ENCODE measurements at regions not wholly inside any gene's neighbourhood (a gene's known extent, or its start where the extent isn't known, plus 50 kb on each side); places are given as distances from the start of the nearest gene placed in this dataset.
A peak's percentile ranks its signal among the peaks of the same experiment; 100 is the strongest.

DNA sequence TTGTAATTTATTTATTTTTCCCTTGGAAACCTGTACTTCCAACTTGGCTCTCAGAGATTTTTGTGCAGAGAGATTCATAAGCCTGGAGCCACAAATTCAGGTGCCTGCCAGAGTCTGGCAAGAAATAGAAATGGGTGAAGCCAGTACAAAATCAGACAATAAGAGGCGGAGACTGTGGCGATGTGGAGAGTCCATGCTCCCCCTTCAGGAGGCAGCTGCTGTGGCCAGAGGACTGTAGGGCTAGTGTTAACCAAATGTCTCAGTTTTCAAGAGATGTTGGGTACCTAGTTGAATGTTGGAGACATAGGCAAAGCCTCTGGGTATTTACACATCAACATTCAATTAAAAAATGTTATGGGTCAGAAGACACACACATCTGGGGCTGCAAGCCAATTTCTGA is 208.6 kb downstream of the PSAT1 start:
- no peak for DNase-seq

DNA sequence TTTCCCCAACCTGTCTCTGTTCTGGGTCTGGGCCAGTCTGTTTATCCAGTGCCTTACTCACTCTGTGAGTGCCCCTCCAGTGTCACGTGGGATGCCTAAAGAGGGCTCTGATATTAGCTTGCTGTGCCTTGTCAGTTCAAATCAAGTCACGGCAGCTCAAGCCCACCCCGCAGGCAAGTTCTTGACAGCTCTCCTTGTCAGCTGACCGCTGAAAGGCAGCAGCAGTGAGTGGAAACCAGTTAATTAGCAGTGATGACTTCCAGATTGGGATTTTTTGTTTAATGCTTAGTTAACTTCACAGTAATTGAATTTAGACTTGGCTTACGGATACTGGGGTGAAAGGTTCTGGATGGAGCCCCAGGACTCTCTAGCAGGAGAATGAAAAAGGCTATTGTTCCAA is 210.1 kb downstream of the PSAT1 start:
- DNase-seq = peak; percentile 57

DNA sequence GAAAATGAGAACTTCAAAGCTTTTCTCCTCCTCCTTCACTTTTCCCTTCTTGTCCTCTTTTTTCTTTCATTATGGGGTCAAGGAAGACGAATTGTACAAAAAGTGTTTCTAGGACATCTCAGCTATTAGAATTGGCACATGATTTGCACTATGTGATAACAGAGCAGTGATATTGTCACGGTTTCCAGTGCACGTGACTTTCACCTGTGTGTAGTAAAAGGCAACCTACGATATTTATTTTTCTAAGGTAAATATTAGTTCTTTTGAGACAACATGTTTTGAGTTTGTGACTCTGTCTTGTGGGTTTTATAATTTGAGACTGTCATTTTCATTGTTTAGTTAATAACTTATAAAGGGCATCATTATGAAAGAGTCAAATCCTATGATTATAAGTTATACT is 213.1 kb downstream of the PSAT1 start:
- no peak for DNase-seq

DNA sequence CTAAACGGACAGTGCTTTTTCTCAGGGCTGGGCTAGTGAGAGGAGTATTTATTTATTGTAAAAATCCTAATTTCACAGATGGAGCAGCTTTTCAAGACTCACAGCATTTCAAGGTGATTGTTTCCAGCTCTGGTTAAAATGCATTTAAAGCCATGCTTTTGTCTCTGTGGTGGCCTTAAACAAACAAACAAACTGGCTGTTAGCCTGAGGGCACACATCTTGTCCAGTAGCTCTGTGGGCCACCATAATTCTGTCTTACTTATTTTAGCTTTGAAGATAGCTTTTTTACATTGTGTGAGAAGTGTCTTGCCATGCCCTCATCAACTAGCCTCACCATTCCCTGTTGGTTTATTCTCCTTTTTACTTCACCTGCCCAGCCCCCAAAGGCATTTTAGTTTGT is 218.2 kb downstream of the PSAT1 start:
- no peak for DNase-seq

DNA sequence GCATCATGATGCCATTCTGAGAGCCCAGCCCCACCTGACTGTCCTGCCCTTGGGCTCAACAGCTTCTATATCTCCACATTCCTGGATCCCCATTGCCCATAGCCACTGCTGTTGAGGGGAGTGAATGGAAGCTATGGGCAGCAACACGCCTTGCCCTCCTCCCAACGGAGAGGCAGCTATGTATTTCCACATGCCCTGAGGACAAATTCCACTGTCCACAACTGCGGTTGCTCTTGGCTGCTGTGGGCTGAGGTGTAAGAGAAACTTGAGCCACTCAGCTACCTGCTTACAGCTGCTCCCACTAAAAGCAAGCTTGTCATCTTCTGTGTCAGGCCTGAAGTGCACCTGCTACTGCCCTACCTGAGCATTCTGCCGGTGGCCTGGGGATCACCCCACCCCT is 222.9 kb downstream of the PSAT1 start:
- no peak for DNase-seq

DNA sequence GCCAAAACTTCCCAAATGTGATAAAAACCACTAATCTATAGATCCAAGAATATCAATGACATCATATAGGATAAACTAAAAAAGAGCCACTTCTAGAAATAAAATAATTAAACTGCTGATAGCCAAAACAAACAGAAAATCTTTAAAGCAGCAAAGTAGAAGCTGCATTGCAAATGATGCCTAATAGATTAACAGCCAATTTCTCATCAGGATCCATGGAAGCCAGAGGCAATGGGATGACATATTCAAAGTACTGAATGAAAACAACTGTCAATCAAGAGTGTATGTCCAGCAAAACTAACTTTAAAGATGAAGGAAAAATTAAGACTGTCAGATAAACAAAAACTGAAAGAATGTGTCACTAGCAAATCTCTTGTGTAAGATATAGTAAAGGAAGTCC is 224.8 kb downstream of the PSAT1 start:
- DNase-seq = no peak

DNA sequence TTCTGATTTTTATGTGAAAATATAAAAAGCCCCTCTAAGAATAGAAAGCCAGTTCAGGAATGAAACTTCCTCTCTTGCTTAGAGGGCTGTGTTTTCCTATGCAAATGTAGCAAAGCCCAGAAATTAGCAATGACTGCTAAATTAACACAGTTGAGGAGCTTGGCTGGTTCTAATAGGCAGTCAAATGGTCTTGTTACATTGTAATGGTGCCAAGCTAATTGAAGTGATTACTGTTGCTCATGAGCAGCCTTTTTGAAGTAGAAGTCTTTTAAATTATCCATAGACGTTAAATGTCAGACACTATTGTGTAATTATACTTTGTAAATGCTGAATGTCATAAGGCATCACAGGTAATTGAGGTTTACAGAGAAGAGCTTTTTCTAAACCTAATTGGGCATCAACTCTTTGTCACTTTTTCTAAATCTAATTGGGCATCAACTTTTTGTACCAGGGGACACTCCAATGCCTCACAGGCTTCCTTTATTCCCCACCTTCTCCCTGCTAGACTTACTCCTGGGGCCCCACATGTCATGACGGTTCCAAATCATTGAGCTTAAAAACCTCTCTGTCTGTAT is 229.1 kb downstream of the PSAT1 start:
- DNase-seq = no peak

DNA sequence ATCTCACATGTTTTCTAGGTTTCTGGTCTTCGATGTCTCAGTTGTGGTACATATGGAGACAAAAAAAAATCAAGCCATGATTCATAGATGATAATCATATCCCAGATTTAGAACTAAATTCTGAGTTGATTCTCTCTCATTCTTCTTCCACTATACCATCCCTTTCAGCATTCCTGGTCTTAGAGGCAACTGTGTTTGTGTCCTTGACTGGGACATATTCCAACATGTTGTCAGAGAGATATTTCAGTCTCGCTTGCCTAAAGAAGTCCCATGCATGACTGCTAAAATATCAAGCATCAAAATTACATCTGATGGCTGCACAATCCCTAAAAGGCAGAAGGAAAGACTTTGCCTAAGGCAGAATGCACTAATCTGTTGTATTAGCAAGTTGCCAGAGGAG is 236.6 kb downstream of the PSAT1 start:
- peak; percentile 25 for DNase-seq

DNA sequence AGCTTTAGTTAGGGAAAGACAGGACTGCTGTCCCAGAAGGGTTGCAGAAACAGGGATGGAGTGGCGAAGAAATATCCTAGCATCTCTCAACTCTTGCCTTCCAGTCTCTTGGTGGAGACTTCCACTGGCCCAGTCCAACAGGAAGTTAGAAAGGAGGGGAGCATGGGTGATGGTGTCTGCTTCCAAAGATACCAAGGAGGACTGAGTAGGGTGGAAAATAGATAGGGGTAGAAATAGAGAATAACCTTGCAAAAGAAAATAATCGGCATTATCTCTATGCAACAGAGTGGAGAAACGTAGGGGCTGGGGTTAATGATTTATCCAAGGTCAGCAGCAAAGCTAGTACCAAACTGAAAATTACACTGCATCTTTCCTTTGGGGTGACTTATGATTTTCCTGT is 242.3 kb downstream of the PSAT1 start:
- DNase-seq = no peak

DNA sequence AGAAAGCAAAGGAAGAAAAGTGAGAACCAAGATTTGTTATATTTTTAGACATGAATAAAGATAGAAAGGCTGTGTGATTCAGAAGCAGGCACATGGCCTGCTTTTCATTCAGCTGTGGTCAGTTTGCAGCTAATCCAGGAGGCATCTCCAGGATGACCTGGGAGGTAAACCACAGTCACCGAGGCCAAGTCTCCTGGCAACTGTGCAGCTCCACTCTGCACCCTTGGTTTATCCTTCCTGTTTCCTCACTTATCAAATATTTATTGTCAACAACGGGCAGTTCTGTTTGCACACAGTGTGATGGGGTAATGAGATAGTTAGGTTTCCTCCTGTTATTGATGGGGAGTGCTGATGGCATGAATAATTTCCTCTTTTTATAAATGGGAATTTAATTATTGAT is 243.0 kb downstream of the PSAT1 start:
- no peak for DNase-seq

DNA sequence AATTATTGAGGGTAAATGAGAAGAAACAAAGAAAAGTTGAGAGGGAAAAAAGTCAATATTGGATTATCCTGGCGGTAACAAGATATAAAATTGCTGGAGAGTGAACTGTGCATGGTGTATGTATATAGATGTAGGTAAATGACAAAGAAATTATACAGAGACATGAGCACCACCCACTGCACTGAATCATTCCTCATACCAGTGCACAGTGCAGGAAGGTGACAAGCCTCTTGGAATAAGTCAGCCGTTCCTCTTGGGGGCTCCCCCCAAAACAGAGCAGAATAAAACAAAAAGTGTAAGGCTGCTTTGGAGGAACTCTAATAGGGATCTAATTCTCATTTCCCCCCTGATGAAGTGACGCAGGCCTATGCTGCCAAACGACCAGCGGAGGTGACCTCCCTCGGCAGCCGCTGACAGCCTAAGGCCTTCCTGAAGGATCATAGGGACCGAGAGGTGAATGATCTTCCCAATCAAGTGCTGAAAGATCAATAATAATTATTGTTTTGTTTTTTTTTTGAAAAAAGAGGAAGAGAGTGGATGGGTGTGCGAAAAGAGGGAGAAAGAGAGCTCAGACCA is 245.0 kb downstream of the PSAT1 start:
- no peak for DNase-seq

DNA sequence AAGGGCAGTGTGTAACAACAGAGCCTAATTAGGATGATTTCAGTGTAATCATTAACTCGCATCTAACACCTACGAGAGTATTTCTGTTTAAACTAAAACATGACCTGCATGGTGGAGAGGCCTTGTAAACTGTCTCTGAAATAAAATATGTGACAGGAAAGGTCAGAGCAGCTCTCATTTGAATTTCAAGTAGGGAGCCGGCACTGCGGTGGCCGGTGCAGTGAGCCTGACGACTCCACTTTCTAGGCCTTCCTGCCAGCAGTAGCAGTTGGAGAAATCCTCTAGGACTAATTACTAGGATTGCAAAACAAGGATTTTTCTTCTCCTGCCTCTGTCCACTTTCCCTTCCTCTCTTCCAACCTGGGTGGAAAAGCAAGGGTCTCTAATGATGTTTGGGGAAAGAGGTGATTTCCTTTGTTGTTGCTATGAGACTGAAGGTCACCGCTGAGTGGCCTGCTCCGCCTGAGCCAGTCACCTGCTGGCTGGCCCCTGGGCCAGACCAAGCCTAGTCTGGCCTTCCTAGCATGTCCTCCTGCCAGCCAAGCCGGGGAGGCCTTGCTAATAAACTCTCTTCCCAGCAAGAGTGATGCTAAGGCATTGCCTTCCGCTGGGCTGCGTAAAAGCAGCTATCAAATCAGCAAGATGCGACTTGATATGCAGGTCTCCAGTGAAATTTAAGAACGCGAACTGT is 245.7 kb downstream of the PSAT1 start:
- DNase-seq = no peak

DNA sequence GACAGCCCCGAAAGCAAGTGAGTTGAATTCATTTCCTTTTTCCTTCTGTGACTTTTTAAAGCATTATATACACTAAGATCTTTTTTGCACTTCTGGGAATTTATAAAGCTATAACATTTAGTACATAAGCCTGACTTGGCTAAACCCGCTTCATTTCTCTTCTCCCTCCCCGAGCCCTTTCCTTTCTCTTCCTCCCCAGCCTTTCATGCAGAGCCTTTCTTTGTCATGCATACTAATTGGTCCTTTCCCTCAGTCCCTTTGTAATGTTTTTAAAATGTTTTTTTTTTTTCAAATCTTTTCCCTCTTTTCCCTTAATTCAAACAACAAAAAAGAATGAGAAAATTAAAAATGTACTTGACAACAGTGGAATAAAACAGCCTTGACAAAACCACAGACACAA is 246.4 kb downstream of the PSAT1 start:
- DNase-seq = peak; percentile 10

DNA sequence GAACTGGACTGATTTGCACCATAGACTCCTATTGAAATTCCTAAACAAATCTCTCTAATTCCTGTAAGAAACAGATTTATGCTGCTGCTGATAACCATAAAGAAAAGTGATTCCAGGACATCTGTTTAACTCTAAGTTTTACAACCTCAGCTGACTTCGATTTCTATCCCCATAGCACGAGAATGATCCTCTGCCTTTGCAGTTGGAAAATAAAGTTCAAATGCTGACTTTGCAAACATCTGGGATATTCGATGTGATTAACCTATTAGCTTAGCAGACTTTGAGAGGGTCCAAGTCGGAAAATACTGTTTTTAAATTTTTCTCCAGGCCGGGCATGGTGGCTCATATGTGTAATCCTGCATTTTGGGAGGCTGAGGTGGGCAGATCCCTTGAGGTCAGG is 247.3 kb downstream of the PSAT1 start:
- peak; percentile 11 for DNase-seq

DNA sequence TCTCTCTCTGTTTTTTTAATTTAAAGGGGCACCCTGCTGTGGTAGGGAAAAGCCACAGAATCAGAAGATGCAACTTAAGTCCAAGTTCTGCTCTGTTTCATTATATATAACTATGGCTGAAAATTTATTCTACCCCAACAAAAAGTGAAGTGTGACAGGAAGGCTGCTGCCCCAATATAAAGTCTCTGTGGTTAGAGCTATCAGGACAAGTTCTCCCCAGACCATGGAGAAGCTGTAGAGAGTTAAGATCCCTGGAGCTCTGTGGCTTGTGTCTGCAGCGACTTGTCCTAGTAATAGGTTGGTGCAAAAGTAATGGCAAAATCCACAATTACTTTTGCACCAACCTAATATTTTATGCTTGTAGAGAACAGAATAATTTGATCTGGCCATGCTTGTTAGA is 250.9 kb downstream of the PSAT1 start:
- no peak for DNase-seq

DNA sequence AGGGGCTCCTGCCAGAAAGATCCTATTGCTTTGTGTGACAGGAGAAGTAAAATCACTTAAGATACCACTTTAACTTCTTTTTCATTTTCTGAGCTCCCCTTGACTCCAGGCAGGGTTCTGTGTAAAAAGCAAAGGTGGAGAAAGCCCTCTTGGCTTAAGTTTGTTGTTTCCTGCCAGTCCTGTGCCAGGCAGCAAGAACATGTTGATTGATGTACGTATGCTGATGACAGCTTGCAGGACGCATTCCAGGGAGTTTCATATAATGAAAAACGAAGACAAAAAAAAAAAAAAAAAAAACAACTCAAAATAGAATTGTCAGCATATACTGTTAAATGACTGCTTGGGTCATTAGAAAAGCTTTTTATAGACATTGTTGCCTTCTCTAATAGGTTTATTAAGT is 251.7 kb downstream of the PSAT1 start:
- no peak for DNase-seq

DNA sequence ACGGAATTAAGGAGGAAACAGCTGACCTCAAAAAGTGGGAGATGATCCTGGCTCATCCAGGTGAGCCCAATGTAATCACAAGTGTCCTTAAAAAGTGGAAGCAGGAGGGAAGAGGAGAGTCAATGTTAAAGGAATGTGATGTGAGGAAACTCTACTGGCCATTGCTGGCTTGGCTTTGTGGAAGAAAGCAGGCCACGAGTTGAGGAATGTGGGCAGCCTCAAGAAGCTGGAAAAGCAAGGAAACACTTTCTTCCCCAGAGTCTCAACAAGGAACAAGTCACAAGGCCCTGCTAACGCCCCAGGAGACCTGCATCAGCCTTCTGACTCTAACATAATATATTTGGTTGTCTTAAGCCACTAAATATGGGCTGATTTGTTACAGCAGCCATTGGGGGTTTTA is 252.8 kb downstream of the PSAT1 start:
- no peak for DNase-seq

DNA sequence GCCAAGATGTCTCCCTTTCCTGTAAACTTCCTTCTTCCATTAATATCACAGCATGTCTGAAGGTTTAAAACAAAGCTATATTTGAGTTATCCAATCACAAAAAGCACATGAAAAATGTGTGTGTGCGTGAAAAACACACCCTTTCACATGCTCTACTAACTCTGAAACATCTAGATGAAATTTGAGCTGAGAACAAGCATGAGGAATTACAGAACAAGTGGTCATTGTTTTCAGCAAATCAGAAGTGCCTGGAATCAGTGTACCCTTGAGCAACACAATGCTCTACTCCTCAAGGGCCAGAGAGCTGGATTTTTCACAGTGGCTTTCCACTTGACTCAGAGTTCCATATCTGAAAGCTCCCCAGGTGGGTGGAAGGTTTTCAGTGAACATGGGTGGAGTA is 255.9 kb downstream of the PSAT1 start:
- no peak for DNase-seq

DNA sequence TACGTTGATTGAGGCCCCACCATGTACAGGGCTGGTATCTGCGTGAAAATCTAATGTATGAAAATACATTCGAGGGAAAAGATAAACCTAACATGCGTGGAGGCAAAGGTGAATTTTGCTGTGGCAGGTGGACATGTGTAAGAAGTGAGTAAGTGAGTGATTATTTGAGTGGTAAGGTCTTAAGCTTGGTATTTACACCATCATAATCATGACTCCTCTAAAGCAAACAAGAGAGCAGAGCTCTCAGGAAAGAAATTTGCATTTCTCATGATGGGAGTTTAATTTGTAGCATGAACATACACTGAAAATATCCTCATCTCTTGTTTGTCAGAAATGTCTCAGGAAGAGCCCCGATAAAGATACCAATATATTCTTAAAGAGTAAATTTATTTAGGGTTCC is 260.6 kb downstream of the PSAT1 start:
- no peak for DNase-seq

DNA sequence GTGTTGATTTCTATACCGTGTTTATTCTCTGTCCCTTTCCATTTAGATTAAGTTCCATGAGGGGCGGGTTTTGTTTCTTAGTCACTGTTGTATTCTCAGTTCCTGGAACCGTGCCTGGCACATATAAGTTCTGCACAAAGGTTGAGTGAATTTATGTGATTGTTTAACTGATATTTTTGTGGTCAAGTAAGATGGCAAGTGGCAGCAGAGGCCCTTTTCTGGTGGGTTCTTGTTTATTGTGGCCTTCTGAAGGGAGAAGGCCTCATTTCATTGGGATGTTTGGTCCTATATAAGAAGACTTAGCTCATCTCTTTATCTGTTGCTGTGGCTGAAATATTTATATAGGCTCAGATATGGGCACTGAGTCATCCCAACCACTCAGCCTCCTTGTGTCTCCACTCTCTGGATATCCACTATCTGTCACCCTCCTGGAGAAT is 262.5 kb downstream of the PSAT1 start:
- DNase-seq = no peak

DNA sequence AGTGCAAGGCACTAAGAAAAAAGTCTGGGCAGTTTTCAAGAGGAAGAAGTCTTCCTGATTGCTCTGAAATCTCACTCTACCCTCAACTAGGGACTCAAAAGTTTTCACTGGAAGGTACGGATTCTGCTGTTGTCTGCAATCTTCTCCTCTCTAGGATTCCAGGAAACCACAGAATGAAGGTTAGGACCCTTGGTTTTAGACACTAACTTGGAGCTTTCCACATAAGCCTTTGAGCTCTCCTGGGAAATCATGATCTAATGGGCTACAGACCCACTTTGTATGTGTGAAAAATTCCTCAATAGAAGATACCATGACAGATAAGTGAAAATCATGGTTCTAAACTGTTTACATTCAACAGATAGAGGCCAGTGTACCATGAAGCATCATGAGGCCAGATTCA is 265.1 kb downstream of the PSAT1 start:
- no peak for DNase-seq

DNA sequence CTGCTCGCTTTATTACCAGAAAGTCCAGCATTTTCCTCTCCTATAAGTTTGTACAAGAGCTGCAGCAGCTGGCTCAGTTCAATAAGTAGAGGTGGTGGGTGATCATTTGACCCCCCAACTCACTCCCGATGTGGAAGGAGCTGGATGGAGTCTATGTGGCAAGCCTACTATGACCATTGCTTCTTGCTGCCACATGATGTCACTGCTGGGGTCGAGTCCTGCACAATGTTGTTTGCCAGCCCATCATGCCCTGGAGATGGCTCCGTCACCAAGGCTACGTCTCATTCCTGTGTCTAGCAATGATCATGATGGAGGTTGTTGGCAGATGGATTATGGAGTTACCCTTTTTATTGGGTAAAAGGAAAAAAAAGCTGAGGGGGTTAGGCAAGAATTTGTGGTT is 266.3 kb downstream of the PSAT1 start:
- no peak for DNase-seq

DNA sequence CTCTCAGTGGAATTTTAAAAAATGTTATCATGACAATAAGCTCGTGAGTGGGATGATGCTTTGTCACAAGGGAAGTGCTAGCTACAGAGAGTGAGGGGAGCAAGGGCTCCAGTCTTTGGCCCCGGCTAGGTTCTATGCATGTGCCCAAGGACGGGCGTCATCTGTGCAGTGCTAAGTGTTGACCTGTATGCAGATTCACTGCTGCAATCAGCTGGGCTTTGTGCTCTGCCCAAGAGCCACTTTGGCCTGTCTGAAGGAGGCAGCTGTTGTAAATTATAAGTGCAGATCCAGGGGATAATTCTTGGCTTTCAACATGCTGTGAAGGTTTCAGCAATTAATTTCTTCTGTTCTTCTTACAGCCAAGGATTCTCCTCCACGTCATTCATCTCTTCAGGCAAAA is 268.6 kb downstream of the PSAT1 start:
- DNase-seq = peak; percentile 19

DNA sequence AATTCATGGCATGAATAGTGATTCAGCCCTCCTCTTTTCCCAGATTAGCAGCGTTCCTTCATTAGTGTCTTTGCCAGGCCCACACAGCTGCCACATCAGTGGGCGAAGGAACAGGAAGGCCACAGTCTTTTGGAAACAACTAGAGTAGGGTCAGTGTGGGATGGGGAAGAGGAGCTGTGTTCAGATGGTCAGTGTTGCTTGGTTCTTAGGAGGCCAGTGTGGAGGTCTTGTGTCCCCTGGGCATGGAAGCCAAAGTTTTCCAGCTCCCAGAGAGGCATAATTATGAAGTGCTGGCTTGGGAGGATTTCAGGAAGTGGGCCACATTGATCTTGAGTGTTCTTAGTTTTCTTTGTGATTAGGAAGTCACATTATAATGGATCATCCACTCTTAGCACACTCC is 269.6 kb downstream of the PSAT1 start:
- no peak for DNase-seq
